ENCODE measurements at regions not wholly inside any gene's neighbourhood (a gene's known extent, or its start where the extent isn't known, plus 50 kb on each side); places are given as distances from the start of the nearest gene placed in this dataset.

DNA sequence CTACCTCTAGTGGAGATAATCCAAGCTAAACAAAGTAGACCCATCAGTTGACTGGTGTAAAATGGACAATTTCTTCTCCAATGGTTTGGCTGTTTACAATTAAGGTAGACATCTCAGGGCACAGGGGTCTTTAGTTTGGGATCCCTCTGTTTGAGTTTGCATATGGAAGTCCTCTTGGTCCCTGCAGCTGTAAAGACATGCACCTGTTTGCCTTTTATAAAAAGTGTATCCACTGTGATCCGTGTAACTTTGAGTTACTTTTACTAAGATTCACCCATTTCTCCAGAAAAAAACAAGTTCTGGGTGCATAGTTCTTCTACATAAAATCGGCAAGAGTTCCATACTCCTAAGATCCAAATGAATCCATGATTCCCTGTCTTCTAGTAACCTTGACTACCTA is 374.7 kb upstream of the ADAMTS16 start:
- no peak for DNase-seq

DNA sequence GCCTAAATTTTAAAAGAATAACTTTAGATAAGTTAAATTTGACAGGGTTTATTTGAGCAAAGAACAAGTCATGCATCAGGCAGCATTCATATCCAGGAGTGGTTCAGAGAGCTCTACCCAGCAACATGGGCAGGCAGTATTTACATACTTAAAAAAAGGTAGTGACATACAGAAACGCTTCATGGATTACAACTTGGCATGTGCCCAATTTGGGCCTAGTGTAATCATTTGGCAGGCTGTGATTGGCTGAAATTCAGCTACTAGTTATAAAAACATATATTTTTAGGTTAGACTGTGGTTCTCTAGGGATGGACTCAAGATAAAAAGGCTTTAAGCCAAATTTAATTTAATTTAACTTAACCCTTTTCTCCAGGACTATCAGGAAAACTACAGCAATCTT is 374.0 kb upstream of the ADAMTS16 start:
- no peak for DNase-seq

DNA sequence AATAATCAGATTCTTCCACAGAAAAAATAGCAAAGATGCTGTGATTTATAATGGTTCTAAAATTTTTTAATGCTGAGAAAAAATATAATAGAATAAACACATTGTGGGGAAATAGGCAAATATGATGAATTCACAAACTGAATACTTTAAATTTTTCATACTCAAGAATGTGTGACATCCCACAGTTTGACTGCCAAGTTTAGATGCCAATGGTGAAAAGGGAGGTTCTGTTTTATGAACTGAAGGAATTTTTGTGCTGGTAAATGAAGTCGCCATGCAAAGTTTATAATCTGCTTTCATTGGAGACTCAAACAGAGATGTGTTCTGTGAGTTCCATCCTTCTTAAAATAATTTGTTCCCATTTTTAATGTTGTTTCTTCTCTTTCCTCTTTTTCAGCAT is 367.5 kb upstream of the ADAMTS16 start:
- no peak for DNase-seq

DNA sequence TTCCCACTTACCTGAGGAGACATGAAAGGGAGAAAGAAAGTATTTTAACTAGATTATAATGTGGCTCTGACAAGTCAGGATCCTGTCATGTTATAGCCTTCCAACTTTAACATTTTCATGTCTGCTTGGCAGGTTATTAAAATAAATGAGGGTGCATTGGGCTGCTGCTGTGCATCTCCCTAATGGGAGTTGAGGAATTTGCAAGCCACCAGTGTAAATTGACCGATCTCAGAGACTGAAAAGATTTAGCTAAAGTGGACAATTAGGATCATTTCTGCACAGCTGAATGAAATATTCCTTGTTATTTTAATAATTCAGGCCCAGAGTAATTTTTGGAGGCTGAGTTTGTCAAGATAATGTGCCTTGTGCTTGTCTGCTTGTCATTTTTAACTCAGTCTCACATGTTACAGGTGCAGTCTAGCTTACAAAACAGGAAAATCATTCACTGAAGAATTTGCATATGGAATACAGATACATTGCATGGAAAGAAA is 366.3 kb upstream of the ADAMTS16 start:
- DNase-seq, result no peak

DNA sequence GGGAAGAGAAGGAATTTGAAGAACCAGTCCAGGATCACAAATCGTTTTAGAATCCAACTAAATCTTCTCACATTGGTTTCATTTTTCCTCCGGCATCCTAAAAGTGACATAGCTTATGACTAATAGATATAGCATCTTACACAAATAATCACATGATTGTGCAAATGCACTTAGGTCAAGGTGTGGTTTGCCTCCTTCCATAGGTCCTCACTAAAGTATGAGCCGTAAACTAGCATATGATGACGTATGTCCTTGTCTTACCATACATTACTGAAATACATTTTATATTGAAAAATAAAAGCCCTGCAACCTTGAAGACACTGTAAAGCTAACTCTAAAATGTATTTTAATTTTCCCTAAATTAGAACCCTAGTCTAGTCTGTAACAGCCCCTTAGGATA is 362.7 kb upstream of the ADAMTS16 start:
- DNase-seq, result no peak

DNA sequence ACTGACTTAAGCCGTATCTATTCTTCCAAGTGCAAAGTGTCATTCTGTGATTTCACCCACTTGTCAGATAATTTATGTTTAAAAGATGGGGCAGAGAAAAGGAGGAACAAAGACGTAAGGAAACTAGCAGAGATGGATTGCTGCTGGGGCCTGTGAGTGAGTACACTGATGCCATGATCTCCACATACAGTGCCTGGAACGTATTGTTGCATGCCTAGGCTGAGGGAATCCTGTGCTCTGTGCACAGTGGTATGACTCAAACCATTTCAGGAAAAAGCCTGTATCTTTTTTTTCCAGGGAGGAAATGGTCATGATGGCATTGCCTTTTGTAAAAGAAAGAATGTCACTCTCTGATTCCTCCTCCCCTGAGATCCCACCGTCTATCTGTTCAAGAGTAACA is 359.5 kb upstream of the ADAMTS16 start:
- DNase-seq, result no peak

DNA sequence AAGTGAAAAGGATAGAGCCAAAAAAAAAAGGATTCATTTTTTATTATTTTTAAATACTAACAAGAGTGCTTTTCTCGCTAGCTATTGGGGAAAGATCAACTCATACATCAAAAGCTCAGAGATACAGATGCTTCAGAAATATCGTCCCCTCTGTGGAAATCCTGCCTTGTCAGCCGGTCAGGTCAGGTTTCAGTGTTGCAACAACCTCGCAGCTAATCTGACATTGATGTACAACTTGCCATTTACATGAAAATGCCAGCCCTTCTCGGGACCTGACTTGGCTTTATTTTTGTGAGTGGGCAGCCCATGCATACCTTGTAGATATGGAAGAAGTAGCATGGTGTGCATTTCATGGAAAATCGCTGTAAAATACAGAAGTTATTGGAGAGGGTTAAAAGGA is 358.8 kb upstream of the ADAMTS16 start:
- no peak for DNase-seq

DNA sequence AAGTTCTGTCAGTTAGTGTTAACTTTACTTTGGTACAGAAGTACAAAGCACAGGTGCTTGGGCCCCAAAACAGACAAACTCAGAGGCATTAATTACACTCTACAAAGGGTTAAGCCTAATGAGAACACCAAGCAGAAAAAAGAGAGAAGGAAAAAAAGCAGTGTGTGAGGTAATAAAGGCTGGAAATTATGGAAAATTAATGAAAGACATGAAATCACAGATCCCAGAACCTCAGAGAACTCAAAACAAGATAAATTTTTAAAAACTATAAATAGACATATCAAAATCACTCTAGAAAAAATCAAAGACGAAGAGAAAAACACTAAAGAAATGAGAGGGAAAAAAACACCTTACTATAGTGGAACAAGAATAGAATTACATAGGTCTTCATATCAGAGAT is 354.2 kb upstream of the ADAMTS16 start:
- no peak for DNase-seq

DNA sequence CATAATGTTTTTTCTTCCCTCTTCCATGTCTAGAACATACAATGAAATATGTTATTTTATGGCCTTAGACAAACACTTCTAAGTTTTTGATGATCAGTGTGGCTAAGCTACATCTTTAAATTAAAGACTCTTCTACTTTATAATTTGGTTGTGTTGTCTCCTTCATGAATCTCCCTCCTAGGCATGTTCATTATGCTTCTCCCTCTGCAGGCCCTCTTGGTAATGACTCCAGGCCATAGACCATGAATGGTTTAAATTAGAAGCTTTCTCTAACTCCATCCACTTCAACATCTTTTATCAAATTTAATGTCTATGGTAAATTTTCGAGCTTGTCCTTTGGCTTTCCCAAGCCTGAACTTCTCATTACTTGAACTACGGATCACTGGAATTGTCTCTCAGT is 342.7 kb upstream of the ADAMTS16 start:
- DNase-seq, result no peak

DNA sequence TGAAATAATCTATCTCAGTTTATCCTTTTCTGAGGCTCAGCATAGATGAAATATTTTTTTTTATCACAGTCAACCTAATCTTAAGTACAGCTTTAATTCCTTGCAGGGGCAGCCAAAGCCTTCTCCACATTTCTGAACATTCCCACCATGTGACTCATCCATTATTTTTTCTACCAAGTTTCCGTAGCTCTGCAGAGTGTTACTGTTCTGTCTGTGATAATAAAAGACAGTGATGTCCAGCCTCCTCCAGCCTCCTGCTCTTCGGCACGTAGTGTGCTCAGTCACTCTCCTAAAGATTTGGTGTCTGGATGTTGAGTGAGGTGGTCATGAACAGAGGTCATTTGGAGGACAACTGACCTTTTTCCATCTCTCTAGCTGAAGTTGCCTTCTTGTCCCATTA is 338.1 kb upstream of the ADAMTS16 start:
- no peak for DNase-seq

DNA sequence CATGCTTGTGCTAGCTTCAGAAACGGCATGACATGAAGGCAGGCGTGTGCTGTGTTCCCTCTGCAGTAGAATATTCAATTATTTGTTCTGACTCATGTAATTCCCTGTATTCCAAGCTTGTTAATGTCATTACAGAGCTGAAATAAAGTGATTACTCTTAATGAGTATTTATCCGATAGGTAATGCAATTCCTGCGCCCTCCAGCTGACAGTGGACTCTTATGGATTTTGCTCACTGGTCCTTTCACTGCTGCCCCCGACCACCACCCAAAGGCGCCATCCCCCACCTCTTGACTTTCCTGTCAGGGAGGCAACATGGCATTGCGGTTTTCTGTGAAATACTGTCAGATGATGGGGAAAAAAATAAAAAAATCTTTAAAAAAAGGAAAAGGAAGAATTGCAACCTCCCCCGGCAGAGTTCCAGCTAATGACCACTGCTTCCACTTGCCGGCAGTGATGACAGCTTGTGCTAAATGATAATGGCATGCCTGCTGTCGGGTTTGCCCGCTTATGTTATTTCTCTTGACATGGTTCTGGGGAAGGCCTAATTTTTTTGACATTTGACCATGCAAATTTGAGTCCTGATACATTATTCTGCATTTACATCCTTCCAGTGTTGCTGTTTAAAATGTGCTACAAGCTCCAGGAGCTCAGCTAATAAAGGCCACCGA is 335.3 kb upstream of the ADAMTS16 start:
- DNase-seq, result no peak

DNA sequence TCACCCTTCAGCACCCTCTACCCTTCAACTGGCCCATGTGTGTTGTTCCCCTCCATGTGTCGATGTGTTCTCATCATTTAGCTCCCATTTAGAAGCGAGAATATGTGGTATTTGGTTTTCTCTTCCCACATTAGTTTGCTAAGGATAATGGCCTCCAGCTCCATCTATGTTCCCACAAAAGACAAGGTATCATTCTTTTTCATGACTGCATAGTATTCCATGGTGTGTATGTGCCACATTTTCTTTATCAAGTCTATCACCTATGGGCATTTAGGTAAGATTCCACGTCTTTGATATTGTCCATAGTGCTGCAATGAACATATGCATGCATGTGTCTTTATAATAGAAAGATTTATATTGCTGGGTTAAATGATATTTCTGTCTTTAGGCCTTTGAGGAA is 325.1 kb upstream of the ADAMTS16 start:
- DNase-seq, result no peak

DNA sequence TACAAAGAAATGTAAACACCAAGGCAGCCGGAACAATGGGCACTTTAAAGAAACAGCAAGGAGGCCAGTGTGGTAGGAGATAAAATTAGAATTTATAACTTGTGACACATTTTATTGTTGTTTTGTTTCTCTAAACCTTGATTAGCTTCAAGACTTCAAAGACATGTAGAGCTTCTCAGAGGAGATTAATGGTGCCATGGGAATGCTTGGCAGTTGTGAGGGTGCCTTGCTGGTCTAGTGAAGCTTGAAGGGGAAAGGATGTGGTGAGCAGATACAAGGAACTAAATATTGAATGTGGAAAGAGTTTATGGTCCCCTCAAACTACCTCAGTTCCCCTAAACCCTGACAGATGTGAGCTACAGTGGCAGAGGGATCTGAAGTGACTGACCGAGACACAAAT is 322.4 kb upstream of the ADAMTS16 start:
- no peak for DNase-seq

DNA sequence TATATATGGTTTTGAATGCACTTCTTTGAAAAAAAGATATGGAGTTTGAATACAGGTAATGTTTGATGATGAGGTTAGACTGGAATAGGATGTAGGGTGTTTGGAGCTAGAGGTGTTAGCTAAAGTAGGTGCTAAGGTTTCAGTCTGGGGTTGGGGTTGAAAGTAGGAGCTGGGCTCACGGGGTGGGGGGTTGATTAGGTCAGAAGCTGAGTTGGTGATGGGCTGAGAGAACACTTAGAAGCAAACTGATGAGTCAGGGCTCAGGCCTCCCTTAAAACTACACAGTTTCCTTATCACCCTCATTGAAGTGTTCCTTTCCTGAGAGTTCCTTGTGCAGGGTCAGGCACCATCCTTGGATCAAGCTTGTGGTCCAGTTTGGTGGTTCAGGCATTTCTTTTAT is 308.8 kb upstream of the ADAMTS16 start:
- no peak for DNase-seq

DNA sequence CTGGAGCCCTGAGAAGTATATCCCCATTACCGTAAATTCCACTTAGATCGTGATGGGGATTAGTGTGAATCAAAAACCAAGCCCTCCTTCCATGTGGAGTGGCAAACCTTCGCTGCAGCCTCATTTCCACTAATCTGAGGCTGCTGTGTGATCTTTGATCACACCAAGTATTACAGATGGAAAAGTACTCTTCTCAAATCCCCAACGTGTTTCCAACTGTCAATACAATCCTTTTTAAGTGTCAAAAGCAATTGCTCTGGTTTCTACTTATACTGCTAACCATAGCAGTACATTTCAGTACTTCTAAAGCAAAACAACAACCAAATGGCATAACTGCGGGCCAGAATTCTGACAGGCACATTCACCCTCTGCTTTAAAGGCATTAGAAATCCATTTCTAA is 307.7 kb upstream of the ADAMTS16 start:
- no peak for DNase-seq

DNA sequence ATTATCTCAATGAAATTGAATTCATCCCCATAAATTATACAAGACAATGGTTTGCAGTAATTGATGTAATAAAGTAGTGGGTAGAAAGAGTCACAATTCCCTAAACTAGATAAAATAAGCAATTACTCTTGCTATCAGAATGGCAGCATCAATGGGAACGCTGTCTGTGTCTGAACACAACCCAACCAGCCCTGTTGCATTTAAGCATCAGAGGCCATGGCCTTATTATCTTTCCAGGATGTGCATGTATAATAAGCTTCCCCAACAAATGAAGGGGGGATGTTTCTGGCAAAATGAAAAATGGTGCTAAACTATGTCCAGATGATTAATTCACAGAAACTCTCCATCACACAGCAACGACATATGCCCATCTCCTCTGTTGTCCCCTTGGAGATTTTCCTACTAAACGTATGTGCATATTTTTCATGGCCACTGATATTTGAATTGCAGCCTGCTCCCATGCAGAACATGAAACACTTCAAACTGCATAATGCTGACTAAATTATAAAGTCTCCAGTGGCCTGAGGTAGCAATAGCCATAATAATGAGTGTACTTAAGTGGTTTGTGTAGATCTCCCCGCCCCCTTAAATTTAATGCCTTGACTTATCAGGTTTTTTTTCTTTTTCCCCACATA is 306.9 kb upstream of the ADAMTS16 start:
- DNase-seq, result no peak

DNA sequence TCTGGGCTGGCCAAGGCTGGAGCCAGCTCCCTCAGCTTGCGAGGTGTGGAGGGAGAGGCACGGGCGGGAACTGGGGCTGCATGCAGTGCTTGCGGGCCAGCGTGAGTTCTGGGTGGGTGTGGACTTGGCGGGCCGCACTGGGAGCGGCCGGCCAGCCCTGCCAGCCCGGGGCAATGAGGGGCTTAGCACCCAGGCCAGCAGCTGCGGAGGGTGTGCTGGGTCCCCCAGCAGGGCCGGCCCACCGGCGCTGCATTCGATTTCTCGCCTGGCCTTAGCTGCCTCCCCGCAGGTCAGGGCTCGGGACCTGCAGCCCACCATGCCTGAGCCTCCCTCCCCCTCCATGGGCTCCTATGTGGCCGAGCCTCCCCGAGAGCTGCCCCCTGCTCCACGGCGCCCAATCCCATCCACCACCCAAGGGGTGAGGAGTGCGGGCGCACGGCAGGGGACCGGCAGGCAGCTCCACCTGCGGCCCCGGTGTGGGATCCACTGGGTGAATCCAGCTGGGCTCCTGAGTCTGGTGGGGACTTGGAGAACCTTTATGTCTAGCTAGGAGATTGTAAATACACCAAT is 302.6 kb upstream of the ADAMTS16 start:
- no peak for DNase-seq

DNA sequence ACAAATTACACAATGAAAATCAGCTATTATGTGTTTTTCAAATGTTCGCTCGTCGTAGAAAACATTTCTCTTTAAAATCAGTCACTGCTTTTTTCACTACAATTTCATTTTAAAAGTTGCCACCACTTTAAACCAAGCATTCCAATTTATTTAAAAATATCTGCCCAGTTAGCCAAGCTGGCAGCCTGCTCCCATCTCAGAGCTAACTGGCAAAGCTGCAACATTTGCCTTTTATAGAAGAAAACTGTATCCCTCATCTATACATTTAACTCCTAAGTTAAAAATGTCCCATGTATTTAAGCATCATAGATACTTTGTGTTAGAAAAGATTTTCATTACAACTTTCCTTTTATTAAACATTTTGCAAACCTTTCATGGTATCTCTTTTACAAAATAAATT is 294.9 kb upstream of the ADAMTS16 start:
- no peak for DNase-seq

DNA sequence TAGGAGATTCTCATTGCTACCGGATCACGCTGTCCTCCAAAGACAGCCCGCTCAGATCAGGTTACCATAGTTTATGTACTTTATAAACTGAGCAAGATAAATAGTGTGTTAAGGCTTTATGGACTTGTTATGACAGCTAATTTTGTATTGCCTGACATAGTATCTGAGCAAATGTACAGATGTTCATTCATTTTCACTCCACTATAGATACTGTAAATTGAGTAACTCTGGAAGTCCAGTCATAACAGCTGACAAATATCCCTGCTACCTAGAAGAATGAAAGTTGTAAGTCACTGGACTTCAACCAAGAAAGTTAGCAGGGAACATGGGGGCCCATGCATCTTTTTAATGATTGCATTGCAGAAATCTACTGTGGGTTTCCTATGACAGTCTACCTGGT is 292.4 kb upstream of the ADAMTS16 start:
- DNase-seq, result no peak

DNA sequence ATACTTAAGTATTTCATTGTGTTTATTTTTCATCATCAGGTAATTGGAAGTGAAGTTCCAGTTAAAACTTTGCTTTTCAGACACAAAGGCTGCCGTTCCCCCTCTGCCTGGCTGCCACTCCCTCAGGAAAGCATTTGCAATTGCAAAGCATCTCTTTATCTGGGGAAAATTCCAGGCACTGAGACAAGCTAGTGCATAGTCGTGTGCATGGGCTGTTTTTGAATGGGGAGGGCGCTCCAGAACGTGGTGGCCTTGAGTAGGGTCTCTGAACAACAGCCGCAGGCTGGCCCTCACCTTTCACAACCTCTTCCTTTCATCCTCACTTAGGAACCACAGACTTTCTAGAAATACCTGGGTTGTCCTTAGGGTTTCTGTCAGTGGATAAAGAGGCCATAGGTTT is 285.1 kb upstream of the ADAMTS16 start:
- no peak for DNase-seq

DNA sequence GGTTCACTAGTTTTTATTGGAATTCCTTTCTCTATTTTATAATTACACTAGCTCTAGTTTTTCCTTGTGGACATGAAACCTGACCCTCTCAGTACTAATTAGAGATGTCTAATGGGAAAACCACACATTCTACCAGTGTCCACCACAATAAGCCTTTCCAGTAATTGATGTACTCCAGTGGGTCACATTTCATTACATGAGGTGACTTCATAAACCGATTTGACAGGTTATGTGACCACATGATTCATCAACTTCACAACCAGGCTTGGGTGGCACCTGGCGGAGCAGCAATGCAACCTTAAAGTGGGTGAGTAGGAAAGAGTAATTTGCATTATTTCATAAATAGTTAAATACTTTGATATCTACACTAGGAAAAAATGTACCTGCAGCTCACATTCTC is 284.2 kb upstream of the ADAMTS16 start:
- no peak for DNase-seq

DNA sequence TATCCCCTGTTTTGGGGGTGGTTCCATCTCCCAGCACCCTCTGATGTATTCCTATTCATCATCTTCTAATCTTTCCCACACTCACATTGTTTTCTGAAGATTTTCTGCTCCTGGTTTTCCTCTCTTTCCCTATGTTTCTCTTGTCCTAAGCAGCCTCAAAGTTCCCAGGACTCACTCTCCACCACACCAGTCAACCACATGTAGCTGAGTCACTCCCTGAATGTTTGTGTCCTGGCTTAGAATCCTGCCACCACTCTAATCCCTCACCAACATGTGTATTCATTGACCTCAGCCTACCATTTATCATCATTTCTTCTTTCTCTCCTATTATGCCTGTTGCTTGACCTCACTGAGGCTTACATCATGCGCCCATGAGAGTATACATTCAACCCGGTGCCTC is 282.4 kb upstream of the ADAMTS16 start:
- DNase-seq, result no peak

DNA sequence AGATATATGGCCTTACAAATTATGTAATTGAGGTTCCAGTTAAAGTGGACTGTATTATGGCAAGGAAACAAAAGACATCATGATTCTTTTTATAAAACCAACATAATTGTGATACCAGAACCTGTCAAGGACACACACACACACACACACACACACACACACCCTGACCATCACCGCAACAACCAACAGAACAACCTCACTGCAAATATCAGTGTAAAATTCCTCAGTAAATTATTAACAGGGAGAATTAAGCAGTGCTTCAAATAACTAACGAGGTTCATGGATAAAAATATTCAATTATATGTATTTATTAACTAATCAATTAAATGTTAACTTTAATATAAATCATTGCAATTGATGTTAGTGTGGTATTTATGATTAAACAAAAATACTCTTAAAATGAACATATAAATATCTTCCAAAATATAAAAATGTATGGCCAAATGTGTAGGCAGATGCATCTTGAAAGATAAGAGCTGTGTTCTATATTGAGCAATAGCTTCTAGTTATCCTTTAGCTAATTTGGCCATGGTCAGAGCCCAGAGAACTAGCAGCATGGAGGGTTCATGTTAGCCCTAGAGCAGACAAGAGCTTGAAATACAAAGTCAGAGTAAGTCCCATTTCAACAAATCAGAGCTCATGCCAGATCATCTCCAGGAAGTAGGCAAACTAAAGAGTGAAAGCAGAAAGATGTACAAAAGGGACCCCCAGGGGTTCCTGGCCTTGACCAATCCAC is 280.5 kb upstream of the ADAMTS16 start:
- no peak for DNase-seq

DNA sequence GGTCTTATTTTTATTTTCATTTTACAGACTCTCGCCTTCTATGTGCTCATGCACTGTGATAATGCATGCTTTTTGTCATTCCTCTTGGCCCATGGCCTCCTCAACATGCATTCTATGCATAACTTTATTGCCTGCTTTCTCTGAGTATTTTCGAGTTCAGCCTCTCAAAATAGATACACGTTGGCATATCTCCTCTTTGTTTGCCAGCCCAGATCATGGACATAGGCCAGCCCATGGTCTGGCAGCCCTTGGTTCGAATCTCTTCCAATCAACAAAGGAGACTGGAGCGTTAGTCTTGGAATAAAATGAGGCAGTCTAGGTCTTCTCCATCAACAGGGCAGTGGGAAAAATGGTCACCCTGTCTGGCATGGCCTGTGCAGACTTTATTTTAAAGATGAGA is 279.5 kb upstream of the ADAMTS16 start:
- no peak for DNase-seq
